ENCODE measurements at regions not wholly inside any gene's neighbourhood (a gene's known extent, or its start where the extent isn't known, plus 50 kb on each side); places are given as distances from the start of the nearest gene placed in this dataset.

DNA sequence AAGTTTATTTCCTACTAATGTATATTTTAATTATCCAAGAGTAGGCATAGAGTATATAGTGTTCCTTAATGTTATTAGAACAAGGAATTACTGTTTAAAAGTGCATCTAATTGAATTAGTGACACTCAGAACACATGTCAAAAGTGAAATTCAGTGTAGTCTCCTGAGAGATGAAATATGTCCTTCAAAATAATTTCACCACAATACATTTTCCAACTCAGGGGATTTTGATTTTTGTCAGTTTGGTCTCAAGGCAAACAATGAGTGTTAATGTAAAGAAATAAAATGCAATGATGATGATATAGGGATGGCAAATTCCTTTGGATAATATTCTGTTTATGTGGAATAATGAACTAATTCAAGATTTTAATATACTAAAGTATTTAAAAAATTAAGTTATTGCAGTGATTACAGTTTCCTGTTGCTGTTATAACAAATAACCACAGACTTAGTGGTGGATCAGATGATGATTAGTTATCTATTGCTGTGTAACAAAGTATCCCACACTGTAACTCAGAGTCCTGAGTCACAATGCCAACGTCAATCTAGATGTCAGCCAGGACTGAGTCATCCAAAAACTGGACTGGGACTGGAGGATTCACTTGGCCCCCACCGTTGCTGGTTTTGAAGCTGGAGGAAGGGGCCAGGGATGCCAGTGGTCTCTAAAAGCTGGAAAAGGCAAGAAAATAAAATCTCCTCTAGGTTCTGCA lies 148.0 kb upstream of the SLC7A11 start:
- ChIA-PET POLR2A (no interaction called here), CTCF (interaction anchor here (1.4 kb wide), 1 partner anchor 11 kb away, joined by 3 read pairs; no protein-coding TSS in a partner anchor)
- no peak overlapping the region for H3K4me3 ChIP-seq (replicated peaks in 1 of 3; ENCODE audit: insufficient read depth in 1 of 3, low read depth in 1 of 3, low read length in 3 of 3)
- no peaks in the 10 kb centered on the region for H3K4me1 ChIP-seq (ENCODE audit: control insufficient read depth, extremely low read depth, insufficient read depth, low read length)
- H3K27ac ChIP-seq (ENCODE audit: insufficient read depth, low read depth, low read length): no peak overlapping the region
- H3K9me1 ChIP-seq (replicated peaks; ENCODE audit: control insufficient read depth, extremely low read depth, insufficient read depth, low read length): no peaks in the 10 kb centered on the region
- no peak for FAIRE-seq
- no peak for DNase-seq (ENCODE audit: low read depth, low spot score)
- no peak overlapping the region for H3K9ac ChIP-seq (replicated peaks; ENCODE audit: extremely low read depth, insufficient read depth, low read length)
- H3K27me3 ChIP-seq (ENCODE audit: control insufficient read depth in 2 of 2, insufficient read depth in 2 of 2, low read length in 2 of 2): no peaks in the 10 kb centered on the region
- BruUV-seq (replicated peaks): no TSS peak
- dilution Hi-C loops (cut with MboI; ENCODE audit: extremely low pct_ligation_motif_present, low sequenced_read_pairs): no loop called here
- H3K36me3 ChIP-seq (ENCODE audit: control insufficient read depth in 2 of 2, extremely low read depth in 1 of 2, insufficient read depth in 2 of 2, low read length in 2 of 2): no peaks in the 10 kb centered on the region
- intact Hi-C loops (cut with micrococcal nuclease): no loop called here
- H2AFZ ChIP-seq (ENCODE audit: low read depth, low read length): no peak overlapping the region
- H3K79me2 ChIP-seq (ENCODE audit: control insufficient read depth, insufficient read depth, low read length): no peaks in the 10 kb centered on the region
- TF ChIP-seq, protein P1, sequence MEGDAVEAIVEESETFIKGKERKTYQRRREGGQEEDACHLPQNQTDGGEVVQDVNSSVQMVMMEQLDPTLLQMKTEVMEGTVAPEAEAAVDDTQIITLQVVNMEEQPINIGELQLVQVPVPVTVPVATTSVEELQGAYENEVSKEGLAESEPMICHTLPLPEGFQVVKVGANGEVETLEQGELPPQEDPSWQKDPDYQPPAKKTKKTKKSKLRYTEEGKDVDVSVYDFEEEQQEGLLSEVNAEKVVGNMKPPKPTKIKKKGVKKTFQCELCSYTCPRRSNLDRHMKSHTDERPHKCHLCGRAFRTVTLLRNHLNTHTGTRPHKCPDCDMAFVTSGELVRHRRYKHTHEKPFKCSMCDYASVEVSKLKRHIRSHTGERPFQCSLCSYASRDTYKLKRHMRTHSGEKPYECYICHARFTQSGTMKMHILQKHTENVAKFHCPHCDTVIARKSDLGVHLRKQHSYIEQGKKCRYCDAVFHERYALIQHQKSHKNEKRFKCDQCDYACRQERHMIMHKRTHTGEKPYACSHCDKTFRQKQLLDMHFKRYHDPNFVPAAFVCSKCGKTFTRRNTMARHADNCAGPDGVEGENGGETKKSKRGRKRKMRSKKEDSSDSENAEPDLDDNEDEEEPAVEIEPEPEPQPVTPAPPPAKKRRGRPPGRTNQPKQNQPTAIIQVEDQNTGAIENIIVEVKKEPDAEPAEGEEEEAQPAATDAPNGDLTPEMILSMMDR (IDR thresholded peaks at IDR 0.05; ENCODE audit: extremely low read depth in 1 of 2, insufficient read depth in 1 of 2, low read depth in 1 of 2, low read length in 2 of 2): no peak
- peak; percentile 29 for TF ChIP-seq FOS (IDR thresholded peaks at IDR 0.05; ENCODE audit: borderline replicate concordance, insufficient read depth, low read length)
- H3K9me3 ChIP-seq (replicated peaks; ENCODE audit: control insufficient read depth, insufficient read depth, low read length): no peaks in the 10 kb centered on the region
- H4K20me1 ChIP-seq (replicated peaks; ENCODE audit: control insufficient read depth, extremely low read depth, insufficient read depth, low read length): no peaks in the 10 kb centered on the region
- no peak overlapping the region for H3K4me2 ChIP-seq (ENCODE audit: insufficient read depth, low read length)

DNA sequence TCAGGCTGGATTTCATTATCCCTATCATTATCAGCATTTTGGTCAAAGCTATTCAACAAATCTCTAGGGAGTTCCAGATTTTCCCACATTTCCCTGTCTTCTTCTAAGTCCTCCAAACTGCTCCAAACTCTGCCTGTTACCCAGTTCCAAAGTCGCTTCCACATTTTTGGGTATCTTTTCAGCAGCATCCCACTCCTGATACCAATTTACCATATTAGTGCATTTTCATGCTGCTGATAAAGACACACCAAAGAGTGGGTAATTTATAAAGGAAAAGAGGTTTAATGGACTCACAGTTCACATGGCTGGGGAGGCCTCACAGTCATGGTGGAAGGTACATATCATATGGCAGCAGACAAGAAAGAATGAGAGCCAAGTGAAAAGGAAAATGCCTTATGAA lies 132.8 kb upstream of the SLC7A11 start:
- no peaks in the 10 kb centered on the region for H3K4me1 ChIP-seq (ENCODE audit: control insufficient read depth, extremely low read depth, insufficient read depth, low read length)
- no peak overlapping the region for H3K4me3 ChIP-seq (replicated peaks in 1 of 3; ENCODE audit: insufficient read depth in 1 of 3, low read depth in 1 of 3, low read length in 3 of 3)
- intact Hi-C loops (cut with micrococcal nuclease) (no loop called here), dilution Hi-C loops (cut with MboI; ENCODE audit: extremely low pct_ligation_motif_present, low sequenced_read_pairs) (no loop called here)
- no peaks in the 10 kb centered on the region for H3K9me3 ChIP-seq (replicated peaks; ENCODE audit: control insufficient read depth, insufficient read depth, low read length)
- H4K20me1 ChIP-seq (replicated peaks; ENCODE audit: control insufficient read depth, extremely low read depth, insufficient read depth, low read length): no peaks in the 10 kb centered on the region
- FAIRE-seq (no peak), DNase-seq (ENCODE audit: low read depth, low spot score) (no peak)
- ChIA-PET CTCF (no interaction called here), POLR2A (no interaction called here)
- TF ChIP-seq MYC (IDR thresholded peaks at IDR 0.05; ENCODE audit: low read depth, low read length) (no peak), JUN (IDR thresholded peaks at IDR 0.05; ENCODE audit: borderline replicate concordance, insufficient read depth, insufficient read length, low read depth) (no peak), GATA2 (IDR thresholded peaks at IDR 0.05; ENCODE audit: insufficient read depth, insufficient read length, low read depth, low read length) (no peak), FOS (IDR thresholded peaks at IDR 0.05; ENCODE audit: borderline replicate concordance, insufficient read depth, low read length) (no peak), POLR2AphosphoS5 (IDR thresholded peaks at IDR 0.05; ENCODE audit: insufficient read depth, low read depth, low read length) (no peak), POLR2A (IDR thresholded peaks at IDR 0.05; ENCODE audit: low read depth, low read length) (no peak), EZH2 (IDR thresholded peaks at IDR 0.05; ENCODE audit: borderline replicate concordance, low read depth, low read length, severe bottlenecking) (no peak)
- TF ChIP-seq, protein P2, sequence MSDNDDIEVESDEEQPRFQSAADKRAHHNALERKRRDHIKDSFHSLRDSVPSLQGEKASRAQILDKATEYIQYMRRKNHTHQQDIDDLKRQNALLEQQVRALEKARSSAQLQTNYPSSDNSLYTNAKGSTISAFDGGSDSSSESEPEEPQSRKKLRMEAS (IDR thresholded peaks at IDR 0.05; ENCODE audit: insufficient read depth, insufficient read length): no peak
- TF ChIP-seq, protein P1 (IDR thresholded peaks at IDR 0.05; ENCODE audit: extremely low read depth in 1 of 2, insufficient read depth in 1 of 2, low read depth in 1 of 2, low read length in 2 of 2): no peak
- no peak overlapping the region for H3K9ac ChIP-seq (replicated peaks; ENCODE audit: extremely low read depth, insufficient read depth, low read length)
- BruUV-seq (replicated peaks): no TSS peak
- H2AFZ ChIP-seq (ENCODE audit: low read depth, low read length): no peak overlapping the region
- H3K9me1 ChIP-seq (replicated peaks; ENCODE audit: control insufficient read depth, extremely low read depth, insufficient read depth, low read length): no peaks in the 10 kb centered on the region
- no peak overlapping the region for H3K27ac ChIP-seq (ENCODE audit: insufficient read depth, low read depth, low read length)
- no peaks in the 10 kb centered on the region for H3K36me3 ChIP-seq (ENCODE audit: control insufficient read depth in 2 of 2, extremely low read depth in 1 of 2, insufficient read depth in 2 of 2, low read length in 2 of 2)
- H3K27me3 ChIP-seq (ENCODE audit: control insufficient read depth in 2 of 2, insufficient read depth in 2 of 2, low read length in 2 of 2): no peaks in the 10 kb centered on the region
- no peaks in the 10 kb centered on the region for H3K79me2 ChIP-seq (ENCODE audit: control insufficient read depth, insufficient read depth, low read length)
- no peak overlapping the region for H3K4me2 ChIP-seq (ENCODE audit: insufficient read depth, low read length)
